Left lung (tissue), 4 donors: ENCODE measurements at regions not wholly inside any gene's neighbourhood (a gene's known extent, or its start where the extent isn't known, plus 50 kb on each side); places are given as distances from the start of the nearest gene placed in this dataset.
"Not testable (repeated sequence)": the region's sequence is repeated elsewhere in the genome, so short reads cannot be mapped to it uniquely, and the experiment has no call there.

Experiments used
- ATAC-seq: fragments of 200-7000 bp; cut with Tn5 transposase; one replicate; pipeline ENCODE4 v1.9.1; 2020; ENCODE audit warnings: moderate library complexity
- DNase-seq, 4 donors: peaks; one replicate each; pipeline ENCODE4 v3.0.0-alpha.2; 2013 to 2020
- H3K27ac ChIP-seq, 2 donors: fragments of 200-600 bp; sonication (generic) in 1 of 2; one replicate each; pipeline versions ENCODE4 v1.5.0 to v1.8.0; 2020 to 2021
- H3K27me3 ChIP-seq, 2 donors: fragments of 200-600 bp; sonication (generic) in 1 of 2; one replicate each; pipeline versions ENCODE4 v1.5.0 to v1.8.0; 2020 to 2021
- H3K36me3 ChIP-seq, 2 donors: fragments of 200-600 bp; sonication (generic) in 1 of 2; one replicate each; pipeline versions ENCODE4 v1.5.0 to v1.8.0; 2020 to 2021
- H3K4me1 ChIP-seq, 2 donors: fragments of 200-600 bp; one replicate each; pipeline ENCODE4 v1.8.0; 2021
- H3K4me3 ChIP-seq, 2 donors: fragments of 200-600 bp; sonication (generic) in 1 of 2; one replicate each; pipeline versions ENCODE4 v1.5.0 to v1.8.0; 2020 to 2021; ENCODE audit warnings: mild to moderate bottlenecking in 1 of 2
- H3K9me3 ChIP-seq, 2 donors: fragments of 200-600 bp; sonication (generic) in 1 of 2; one replicate each; pipeline versions ENCODE4 v1.5.0 to v1.8.0; 2020 to 2021
- CTCF ChIP-seq, 2 donors: fragments of 200-600 bp; sonication (generic) in 1 of 2; IDR thresholded peaks; one replicate each; pipeline versions ENCODE4 v1.5.0 to v1.8.0; 2021; ENCODE audit warnings: antibody characterized with exemption in 2 of 2
- intact Hi-C, 2 donors: fragments of 100-400 bp; cut with DNase I; formaldehyde crosslinking; loops; one replicate each; pipeline versions ENCODE4 v1.11.2 to v1.14.2; 2022
- donor health status: DM: no; HTN: yes; CAD: no.
- donor health status: DM: no; HTN: no; CAD: no.

DNA sequence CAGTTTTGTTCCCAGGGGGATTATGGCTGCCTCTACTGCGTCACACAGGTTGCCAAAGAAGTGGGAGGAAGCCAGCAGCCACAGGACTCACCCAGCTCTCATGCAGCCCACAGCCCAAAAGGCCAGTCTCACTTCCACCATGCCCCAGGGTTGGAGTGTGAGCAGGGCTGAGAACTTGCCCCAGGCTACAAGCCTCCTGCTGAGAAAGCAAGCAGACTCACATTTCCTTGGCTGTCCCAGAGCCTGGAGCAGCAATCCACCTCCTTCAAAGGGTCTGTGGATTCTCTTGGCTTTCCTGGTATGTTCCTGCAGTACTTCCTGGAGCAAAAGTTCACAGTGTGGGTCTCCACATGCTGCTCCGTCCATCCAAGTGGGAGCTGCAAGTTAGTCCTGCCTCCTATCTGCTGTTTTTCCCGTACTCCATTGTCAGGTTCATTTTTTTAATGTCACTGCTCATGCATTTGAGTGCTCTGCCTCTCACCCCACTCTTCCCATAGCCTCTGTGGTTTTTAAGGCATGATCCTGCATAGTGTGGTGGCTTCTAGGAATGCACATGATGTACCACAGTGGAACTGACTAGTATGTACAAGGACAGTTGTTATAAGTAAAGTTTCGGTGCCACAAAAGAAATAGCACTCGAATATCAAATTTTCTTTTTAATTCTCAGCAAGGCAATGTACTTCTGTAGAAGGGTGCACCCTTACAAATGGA is 56.2 kb upstream of the ARHGEF7 start:
- H3K4me1 ChIP-seq, result no peaks in the 10 kb centered on the region
- no peak for TF ChIP-seq CTCF (IDR thresholded peaks at IDR 0.05)
- no peak overlapping the region for H3K4me3 ChIP-seq
- H3K9me3 ChIP-seq, result no peaks in the 10 kb centered on the region
- no peak overlapping the region for H3K27ac ChIP-seq
- ATAC-seq (no peak), DNase-seq (no peak)
- H3K36me3 ChIP-seq, result no peaks in the 10 kb centered on the region
- no peaks in the 10 kb centered on the region for H3K27me3 ChIP-seq
- intact Hi-C loops, result no loop called here

DNA sequence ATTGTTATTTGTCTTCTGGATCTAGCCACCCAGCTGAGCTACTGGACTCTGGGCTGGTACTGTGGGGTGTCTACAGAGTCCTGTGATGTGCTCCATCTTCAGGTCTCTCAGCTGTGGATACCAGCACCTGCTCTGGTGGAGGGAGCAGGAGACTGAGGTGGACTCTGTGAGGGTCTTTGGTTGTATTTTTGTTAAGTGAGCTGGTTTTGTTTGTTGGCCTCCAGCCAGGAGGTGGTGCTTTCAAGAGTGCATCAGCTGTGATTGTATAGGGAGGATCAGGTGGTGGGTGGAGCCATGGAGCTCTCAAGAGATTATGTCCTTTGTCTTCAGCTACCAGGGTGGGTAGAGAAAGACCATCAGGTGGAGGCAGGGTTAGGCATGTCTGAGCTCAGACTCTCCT is 56.8 kb upstream of the ARHGEF7 start:
- ATAC-seq, H3K4me1 ChIP-seq, H3K36me3 ChIP-seq, H3K4me3 ChIP-seq, H3K27me3 ChIP-seq, H3K27ac ChIP-seq, H3K9me3 ChIP-seq, DNase-seq, intact Hi-C loops: not testable (repeated sequence)

DNA sequence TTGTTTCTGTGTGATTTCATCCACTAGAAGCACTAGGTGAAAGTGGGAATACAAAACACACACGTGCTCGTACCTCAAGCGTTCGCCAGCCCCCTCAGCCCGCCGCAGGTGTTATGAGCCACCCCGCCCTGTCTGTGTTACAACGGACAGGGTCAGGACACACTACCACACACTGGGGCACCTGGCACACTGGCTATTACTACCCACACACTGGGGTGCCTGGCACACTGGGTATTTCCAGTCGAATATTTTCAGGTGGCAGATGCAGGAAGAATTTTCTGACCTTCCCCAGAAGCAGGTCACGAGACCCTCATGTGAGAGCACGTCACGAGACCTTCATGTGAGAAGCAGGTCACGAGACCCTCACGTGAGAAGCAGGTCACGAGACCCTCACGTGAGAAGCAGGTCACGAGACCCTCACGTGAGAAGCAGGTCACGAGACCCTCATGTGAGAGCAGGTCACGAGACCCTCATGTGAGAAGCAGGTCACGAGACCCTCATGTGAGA is 63.3 kb upstream of the ARHGEF7 start:
- peak in 2 of 4 donors; percentile 8 to 28 for DNase-seq
- H3K4me3 ChIP-seq, H3K4me1 ChIP-seq, H3K27me3 ChIP-seq, ATAC-seq, H3K27ac ChIP-seq, H3K36me3 ChIP-seq, H3K9me3 ChIP-seq, intact Hi-C loops: not testable (repeated sequence)

- Histone ChIP-seq H3K27ac (no peak overlapping the region), H3K4me1 (no peaks in the 10 kb centered on the region), H3K36me3 (no peaks in the 10 kb centered on the region), H3K27me3 (no peaks in the 10 kb centered on the region), H3K4me3 (no peak overlapping the region), H3K9me3 (no peaks in the 10 kb centered on the region)
- TF ChIP-seq CTCF (IDR thresholded peaks at IDR 0.05), result no peak
- intact Hi-C loops, result no loop called here
- peak in 1 of 4 donors; percentile 22 for DNase-seq
- ATAC-seq, result no peak
Observed at GRCh38 chr13:111051041-111051725, 63.9 kb upstream of the ARHGEF7 start.

DNA sequence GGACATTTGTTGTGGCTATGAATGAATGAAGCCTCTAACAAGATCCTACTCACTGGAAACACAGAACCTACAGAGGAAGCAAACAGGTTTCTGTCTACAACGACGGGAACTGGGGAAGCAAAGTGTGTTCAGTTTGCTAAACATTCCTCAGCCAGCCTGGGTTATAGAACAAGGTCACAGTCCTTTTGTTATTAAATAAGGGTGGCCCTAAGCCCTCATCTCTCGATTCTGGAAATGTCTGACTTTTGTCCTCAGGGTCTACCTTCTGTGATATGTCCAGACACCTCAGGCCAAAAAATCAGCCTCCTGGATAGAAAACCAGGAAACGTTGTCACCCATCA is 64.6 kb upstream of the ARHGEF7 start:
- ATAC-seq (no peak), DNase-seq (no peak)
- TF ChIP-seq CTCF (IDR thresholded peaks at IDR 0.05), result peak in 1 of 2 donors; percentile 4
- Histone ChIP-seq H3K9me3 (no peaks in the 10 kb centered on the region), H3K4me1 (no peaks in the 10 kb centered on the region), H3K36me3 (no peaks in the 10 kb centered on the region), H3K4me3 (no peak overlapping the region), H3K27me3 (no peaks in the 10 kb centered on the region), H3K27ac (no peak overlapping the region)
- intact Hi-C loops, result no loop called here

- H3K36me3 ChIP-seq, result no peaks in the 10 kb centered on the region
- H3K4me1 ChIP-seq, result no peaks in the 10 kb centered on the region
- H3K9me3 ChIP-seq, result no peaks in the 10 kb centered on the region
- peak in 2 of 4 donors; percentile 22 to 43 for DNase-seq
- TF ChIP-seq CTCF (IDR thresholded peaks at IDR 0.05), result peak; percentile 27 to 29
- H3K27ac ChIP-seq, result no peak overlapping the region
- no peaks in the 10 kb centered on the region for H3K27me3 ChIP-seq
- ATAC-seq, result peak; percentile 66
- H3K4me3 ChIP-seq, result no peak overlapping the region
- intact Hi-C loops, result no loop called here
Observed at GRCh38 chr13:111049791-111050538, 65.1 kb upstream of the ARHGEF7 start.
